Neural progenitor cell (in vitro differentiated cells): ENCODE measurements at regions not wholly inside any gene's neighbourhood (a gene's known extent, or its start where the extent isn't known, plus 50 kb on each side); places are given as distances from the start of the nearest gene placed in this dataset.

Experiments used
- CTCF ChIP-seq: fragments of 200-600 bp; sonication (generic); IDR thresholded peaks from 2 replicates; pipeline ENCODE4 v1.5.1; 2017; ENCODE audit warnings: antibody characterized with exemption, mild to moderate bottlenecking
- EZH2 ChIP-seq: fragments of 200-600 bp; sonication (generic); IDR thresholded peaks from 2 replicates; pipeline ENCODE4 v1.6.1; 2017; ENCODE audit warnings: antibody characterized with exemption, mild to moderate bottlenecking, moderate library complexity
- EZH2phosphoT487 ChIP-seq: fragments of 200-600 bp; sonication (generic); IDR thresholded peaks from 2 replicates; pipeline ENCODE4 v1.6.1; 2017; ENCODE audit warnings: antibody characterized with exemption

DNA sequence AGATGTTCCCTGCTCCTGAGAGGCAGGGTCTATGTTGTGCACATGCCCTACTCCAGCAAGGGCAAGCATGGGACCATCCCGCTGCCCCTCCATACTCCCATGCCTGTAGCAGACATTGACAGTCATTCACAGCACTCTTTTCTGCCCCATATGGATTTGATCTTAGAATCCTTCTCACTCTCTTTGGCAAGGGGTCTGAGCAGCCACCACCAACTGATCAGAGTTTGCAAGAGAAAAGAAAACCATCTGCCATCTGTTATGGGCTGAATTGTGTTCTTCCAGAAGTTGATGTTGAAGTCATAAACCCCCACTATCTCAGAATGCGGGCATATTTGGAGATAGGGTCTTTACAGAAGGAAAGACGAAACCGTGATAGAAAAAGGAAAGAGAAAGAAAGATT, 315.1 kb upstream of the CLINT1 start:
- TF ChIP-seq EZH2phosphoT487 (no peak), CTCF (no peak), EZH2 (no peak)
